ENCODE measurements at regions not wholly inside any gene's neighbourhood (a gene's known extent, or its start where the extent isn't known, plus 50 kb on each side); places are given as distances from the start of the nearest gene placed in this dataset.

GRCh38 chr7:35550831-35551230 lies 144.1 kb downstream of the HERPUD2 start:
- no peak overlapping the region for H3K4me3 ChIP-seq (replicated peaks; ENCODE audit: low read depth, low read length)
- no peak for DNase-seq (ENCODE audit: low read depth)
- no peak for TF ChIP-seq CTCF (IDR thresholded peaks at IDR 0.05; ENCODE audit: low read length, missing control alignments)

- no peak for DNase-seq (ENCODE audit: low read depth)
- no peak overlapping the region for H3K4me3 ChIP-seq (replicated peaks; ENCODE audit: low read depth, low read length)
- no peak for TF ChIP-seq CTCF (IDR thresholded peaks at IDR 0.05; ENCODE audit: low read length, missing control alignments)
Observed at GRCh38 chr7:35549781-35550180, 145.2 kb downstream of the HERPUD2 start.

GRCh38 chr7:35548291-35548690 lies 146.6 kb downstream of the HERPUD2 start:
- TF ChIP-seq CTCF (IDR thresholded peaks at IDR 0.05; ENCODE audit: low read length, missing control alignments) = no peak
- H3K4me3 ChIP-seq (replicated peaks; ENCODE audit: low read depth, low read length) = no peak overlapping the region
- DNase-seq (ENCODE audit: low read depth) = no peak

GRCh38 chr7:35546691-35547429 lies 148.1 kb downstream of the HERPUD2 start:
- DNase-seq (ENCODE audit: low read depth) = no peak
- TF ChIP-seq CTCF (IDR thresholded peaks at IDR 0.05; ENCODE audit: low read length, missing control alignments) = no peak
- no peak overlapping the region for H3K4me3 ChIP-seq (replicated peaks; ENCODE audit: low read depth, low read length)

DNA sequence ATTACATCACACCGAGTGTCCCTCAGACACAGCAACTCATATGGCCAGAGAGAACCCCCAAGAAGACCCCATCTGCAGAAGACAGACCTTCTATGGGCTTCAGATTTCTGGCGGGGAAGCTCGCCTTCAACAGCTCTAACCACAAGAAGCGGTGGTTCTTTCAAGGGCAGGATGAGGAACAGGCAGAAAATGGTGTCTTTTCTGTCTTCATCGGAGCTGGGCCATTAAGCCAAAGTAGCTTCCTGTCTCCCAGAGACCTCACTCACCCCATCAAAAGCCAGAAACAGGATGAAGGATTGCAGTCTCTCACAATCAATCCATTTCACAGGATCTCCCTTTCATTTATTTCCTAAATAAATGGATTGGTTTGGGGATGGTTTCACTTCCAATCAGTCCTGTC lies 149.1 kb downstream of the HERPUD2 start:
- no peak for DNase-seq (ENCODE audit: low read depth)
- H3K4me3 ChIP-seq (replicated peaks; ENCODE audit: low read depth, low read length) = no peak overlapping the region
- no peak for TF ChIP-seq CTCF (IDR thresholded peaks at IDR 0.05; ENCODE audit: low read length, missing control alignments)

GRCh38 chr7:35544028-35544742 lies 150.8 kb downstream of the HERPUD2 start:
- no peak for TF ChIP-seq CTCF (IDR thresholded peaks at IDR 0.05; ENCODE audit: low read length, missing control alignments)
- H3K4me3 ChIP-seq (replicated peaks; ENCODE audit: low read depth, low read length) = no peak overlapping the region
- no peak for DNase-seq (ENCODE audit: low read depth)
